Prostate gland (tissue), 2 donors: ENCODE measurements at regions not wholly inside any gene's neighbourhood (a gene's known extent, or its start where the extent isn't known, plus 50 kb on each side); places are given as distances from the start of the nearest gene placed in this dataset.

ENCODE experiments used
- POLR2A ChIP-seq: fragments of 450-650 bp; IDR thresholded peaks from one replicate; pipeline ENCODE4 v1.6.1; 2016; ENCODE audit warnings: antibody characterized with exemption, mild to moderate bottlenecking
- POLR2AphosphoS5 ChIP-seq: sonication (generic); formaldehyde crosslinking; IDR thresholded peaks from one replicate; pipeline ENCODE4 v1.6.1; 2017; ENCODE audit warnings: antibody characterized with exemption
- TF ChIP-seq, protein P1 (sequence below), 4 experiments: fragments of 200-600 bp in 2 of 4; fragments of 450-650 bp in 2 of 4; sonication (generic) in 2 of 4; IDR thresholded peaks; 1 replicate in 3 of 4; 2 replicates in 1 of 4; pipeline ENCODE4 v1.5.1; 2016 to 2019; ENCODE audit warnings: antibody characterized with exemption in 4 of 4, mild to moderate bottlenecking in 2 of 4, moderate library complexity in 2 of 4

DNA sequence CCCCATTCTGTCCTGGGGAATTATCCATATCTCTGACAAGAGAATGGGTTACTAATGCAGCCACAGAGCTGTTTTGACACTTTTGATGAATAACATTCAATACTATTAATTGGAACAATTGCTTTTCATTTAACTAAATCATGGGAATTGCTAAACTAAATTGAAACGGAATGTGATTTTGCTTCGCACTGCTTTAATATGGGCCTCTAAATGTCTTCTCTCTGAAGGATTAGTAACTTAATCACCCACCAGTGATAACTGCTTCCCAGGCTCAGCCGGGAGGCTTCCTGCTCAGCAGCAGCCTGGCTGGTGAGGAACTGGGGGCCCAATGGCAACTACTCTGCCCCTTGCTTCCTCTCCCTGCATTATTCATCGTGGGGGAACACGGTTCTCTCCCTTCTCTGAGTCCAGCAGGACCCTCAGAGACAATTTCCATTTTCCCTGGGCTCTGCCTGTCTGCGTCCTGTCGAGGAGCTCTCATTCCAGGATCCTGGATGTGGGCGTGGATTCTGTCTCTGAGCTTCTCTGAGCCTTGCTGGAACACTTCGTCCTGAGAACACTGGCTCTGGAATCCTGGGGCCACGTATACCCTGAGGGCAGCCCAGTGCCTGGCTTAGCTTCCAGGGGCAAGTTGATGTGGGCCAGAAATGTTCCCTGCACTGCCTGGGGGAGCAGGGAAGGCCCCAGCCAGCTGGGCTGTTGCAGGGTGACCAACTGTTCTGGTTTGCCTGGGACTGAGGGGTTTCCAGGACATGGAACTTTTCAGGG is 308.9 kb downstream of the DHX35 start:
- TF ChIP-seq, protein P1, sequence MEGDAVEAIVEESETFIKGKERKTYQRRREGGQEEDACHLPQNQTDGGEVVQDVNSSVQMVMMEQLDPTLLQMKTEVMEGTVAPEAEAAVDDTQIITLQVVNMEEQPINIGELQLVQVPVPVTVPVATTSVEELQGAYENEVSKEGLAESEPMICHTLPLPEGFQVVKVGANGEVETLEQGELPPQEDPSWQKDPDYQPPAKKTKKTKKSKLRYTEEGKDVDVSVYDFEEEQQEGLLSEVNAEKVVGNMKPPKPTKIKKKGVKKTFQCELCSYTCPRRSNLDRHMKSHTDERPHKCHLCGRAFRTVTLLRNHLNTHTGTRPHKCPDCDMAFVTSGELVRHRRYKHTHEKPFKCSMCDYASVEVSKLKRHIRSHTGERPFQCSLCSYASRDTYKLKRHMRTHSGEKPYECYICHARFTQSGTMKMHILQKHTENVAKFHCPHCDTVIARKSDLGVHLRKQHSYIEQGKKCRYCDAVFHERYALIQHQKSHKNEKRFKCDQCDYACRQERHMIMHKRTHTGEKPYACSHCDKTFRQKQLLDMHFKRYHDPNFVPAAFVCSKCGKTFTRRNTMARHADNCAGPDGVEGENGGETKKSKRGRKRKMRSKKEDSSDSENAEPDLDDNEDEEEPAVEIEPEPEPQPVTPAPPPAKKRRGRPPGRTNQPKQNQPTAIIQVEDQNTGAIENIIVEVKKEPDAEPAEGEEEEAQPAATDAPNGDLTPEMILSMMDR (IDR thresholded peaks at IDR 0.05): no peak
- no peak for TF ChIP-seq POLR2AphosphoS5
- TF ChIP-seq POLR2A: no peak
